ENCODE measurements at regions not wholly inside any gene's neighbourhood (a gene's known extent, or its start where the extent isn't known, plus 50 kb on each side); places are given as distances from the start of the nearest gene placed in this dataset.

DNA sequence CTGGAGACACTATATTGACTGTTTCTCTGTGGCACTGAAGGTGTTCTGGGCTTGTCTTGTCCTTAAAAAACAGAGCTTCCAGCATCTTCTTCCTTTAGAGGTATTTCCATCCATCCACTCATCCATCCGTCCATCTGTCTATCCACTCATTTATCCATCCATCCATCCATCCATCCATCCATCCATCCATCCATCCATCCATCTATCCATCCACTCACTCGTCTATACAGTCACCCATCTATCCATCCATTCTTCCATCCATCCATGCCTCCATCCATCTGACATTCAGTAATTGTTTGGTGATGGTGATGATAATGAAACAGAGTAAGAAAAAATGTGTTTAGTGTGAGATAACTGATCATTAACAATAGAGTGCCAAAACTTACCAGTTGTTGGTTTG, 334.8 kb downstream of the NSG2 start:
- DNase-seq, result no peak

GRCh38 chr5:174381241-174381640, 335.7 kb downstream of the NSG2 start:
- no peak for DNase-seq

DNA sequence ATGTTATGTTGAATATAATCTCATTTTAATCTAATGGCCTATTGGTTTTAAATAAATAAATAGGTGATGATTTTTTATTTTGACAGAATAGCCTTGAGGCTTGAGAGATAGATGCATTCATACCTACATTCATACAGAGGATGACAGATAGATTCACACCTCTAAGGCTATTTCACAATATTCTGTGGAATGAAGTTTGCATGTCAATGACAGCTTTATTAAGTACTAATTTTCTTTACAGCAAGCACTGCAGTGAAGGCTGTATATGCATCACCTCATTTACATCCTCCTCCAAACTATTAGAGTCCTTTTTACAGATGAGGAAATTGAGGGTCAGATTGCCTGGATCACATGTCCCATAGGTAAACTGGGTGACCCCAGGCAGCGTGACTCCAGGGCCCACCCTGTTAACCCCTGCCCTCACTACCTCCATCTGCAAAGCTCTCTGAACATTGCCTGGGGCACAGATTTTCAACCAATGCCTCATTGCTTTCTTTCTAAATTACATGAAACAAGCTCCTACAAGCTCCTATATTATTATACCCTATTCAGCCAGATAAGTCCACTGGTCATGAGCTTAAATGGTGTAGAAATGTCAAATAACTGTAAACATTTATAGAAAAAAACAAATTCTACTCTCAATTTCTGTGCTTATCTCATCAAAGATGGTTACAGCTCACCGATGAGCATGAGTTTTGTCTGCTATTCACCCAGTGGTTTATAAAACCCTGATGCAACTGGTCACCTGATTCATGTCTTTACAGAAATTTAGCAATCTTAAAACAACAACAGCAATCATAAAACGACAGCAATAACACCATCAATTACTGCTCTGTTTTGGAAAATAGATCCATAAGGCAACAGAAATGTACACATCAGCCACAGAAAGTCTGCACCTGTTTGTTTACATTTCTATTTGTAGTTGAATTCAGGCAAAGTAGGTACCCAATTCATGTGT, 338.0 kb downstream of the NSG2 start:
- no peak for DNase-seq

DNA sequence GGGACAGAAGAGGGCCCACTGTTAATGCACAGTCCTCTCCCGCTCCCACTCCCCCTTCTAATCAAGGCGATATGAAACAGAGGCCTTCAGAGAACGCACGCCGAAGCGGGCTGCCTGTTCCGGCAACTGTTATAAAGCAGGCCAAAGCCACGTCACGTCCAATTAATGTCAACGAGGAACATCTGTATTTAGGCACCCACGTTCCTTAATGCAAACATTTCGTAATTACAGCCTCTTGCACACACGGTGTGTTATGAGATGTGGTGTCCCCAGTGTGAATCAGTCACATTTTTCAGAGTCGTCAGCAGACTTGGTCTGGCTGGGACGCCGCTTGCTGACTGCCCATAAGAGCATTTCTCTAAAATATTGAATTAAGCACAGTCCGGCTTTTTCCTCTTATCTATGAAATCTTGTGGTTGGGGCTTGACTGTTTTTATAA, 339.0 kb downstream of the NSG2 start:
- DNase-seq, result no peak

DNA sequence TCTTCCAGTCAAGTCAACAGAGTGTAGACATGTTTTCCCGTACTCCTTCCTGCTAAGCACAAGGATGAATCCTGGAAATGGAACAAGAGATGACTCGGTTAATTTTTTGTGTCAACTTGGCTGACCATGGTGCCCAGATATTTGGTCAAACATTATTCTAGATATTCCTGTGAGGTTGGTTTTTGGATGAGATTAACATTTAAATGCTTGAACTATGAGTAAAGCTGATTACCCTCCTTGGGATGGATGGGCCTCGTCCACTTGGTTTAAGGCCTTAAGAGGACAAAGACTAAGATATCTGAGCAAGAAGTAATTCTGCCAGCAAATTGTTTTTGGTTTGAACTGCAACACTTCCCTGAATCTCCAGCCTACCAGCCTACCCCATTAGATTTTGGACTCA, 338.1 kb upstream of the MSX2 start:
- no peak for DNase-seq

DNA sequence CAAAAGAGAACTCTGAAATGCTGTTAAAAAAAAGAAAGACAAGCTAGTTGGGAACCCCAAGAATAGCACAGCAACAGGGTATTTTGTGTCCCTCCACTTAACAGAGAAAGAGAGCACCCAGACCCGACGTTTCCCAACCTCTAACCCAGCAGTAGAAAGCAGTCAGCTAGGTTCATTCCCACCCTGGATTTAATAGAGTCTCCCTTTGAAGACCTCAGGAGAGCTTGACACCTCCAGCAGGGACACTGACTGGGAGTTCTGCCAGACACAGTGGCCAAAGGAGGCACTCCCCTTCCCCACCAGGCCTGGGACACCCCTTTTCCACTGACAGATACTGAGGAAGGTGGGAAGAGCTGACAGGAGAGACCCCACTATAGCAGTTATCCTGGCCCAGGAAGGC, 337.5 kb upstream of the MSX2 start:
- no peak for DNase-seq

DNA sequence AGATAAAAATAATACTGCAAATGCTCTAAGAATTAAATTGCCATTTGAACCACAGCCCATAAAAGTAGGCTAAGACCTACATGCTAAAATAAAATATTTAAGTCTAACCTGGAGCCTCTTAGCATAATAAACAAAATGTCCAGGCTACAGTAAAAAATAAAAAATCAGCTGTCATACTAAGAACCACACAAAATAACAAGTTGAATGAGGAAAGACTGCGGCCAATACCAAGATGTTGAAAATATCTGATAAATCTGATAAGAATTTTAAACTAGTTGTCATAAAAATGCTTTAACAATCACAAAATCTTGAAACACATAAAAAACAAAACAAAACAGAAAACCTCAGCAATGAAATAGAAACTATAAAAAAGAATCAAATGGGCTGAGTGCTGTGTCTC, 336.9 kb upstream of the MSX2 start:
- no peak for DNase-seq

GRCh38 chr5:174392892-174393291, 331.5 kb upstream of the MSX2 start:
- DNase-seq, result no peak

GRCh38 chr5:174396541-174396940, 327.8 kb upstream of the MSX2 start:
- DNase-seq, result no peak

DNA sequence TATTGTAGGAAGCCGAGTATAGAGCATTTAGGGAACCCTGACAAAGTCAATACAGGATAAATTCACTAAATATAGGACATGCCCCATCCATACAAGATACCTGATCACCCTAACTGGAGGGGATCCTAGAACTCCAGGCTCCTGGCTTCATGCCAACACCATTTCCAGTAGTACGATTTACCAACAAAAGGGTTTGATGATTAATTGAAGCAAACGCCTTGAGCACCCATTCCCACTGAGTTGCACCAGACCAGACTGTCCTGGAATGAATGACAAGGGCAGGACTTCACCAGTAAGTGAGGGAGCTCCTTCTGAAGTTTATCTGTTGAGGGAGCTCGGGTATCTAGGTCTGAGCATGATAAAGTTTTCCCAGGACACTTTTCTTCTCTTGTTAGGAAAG, 327.2 kb upstream of the MSX2 start:
- DNase-seq, result no peak

- DNase-seq, result no peak
These were observed 326.2 kb upstream of the MSX2 start for GRCh38 chr5:174398171-174398570.

- DNase-seq, result no peak
These were observed 325.0 kb upstream of the MSX2 start for GRCh38 chr5:174399411-174399810.

- no peak for DNase-seq
These were observed 323.9 kb upstream of the MSX2 start for GRCh38 chr5:174400461-174400860.

DNA sequence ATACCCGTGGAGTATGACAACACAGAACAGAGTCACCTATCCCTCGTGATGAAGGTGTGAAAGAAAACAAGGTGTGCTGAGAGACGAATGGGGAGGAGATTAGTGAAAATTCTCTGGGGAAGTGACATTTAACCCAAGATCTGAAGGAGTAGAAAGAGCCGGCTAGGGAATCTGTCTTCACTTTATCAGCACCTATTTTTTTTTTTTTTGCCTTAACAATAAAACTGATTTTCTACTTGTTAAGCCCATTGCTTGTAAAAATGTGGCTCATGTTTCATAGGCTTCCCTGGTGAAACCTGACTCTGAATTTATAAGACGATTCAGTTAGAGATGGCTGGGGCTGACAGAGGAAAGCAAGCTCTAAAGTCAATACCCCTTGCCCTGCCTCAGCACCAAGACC, 322.6 kb upstream of the MSX2 start:
- DNase-seq, result no peak

DNA sequence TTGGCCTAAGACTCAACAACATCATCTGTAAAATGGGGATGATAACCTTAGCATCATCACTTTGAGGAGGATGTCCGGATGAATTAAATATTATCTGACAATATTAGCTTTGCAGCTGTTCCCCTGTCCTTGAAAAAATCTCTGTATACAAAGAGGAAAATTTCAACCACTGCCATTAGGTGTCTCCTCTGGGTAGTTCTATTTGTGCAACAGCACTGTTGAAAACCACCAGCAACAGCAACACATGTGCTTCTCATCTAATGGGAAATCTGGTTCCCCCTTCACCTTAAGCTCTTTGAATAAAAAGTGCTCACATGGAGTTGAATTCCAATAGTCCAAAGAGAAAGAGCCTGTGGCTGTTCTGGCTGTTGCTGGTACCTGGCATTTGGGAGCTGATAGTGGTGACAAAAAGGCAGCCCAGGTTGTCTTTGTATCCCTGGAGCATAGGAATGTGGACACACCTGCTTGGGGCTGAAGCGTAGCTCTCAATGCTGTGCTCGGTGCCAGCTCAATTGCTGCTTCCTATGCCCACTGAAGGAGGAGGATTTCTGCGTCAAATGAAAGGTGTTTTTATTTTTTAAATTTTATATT, 322.1 kb upstream of the MSX2 start:
- DNase-seq, result no peak

DNA sequence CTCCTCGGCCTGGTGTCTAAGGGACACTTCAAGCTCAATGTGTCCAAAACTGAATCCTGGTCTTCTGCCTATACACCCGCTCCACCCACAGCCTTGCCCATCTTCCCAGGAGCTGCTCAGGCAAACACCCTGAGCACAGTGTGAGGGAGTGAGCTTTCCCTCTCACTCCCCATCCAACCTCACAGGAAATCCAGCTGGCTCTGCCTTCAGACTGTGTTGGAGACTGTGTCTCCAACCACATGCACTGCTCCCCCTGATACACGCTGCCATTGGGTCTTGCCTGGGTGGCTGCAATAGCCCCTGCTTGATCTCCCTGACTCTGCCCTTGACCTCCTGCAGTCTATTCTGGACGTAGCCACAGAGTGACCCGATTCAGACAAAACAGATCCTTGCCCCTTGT, 319.5 kb upstream of the MSX2 start:
- DNase-seq, result no peak

DNA sequence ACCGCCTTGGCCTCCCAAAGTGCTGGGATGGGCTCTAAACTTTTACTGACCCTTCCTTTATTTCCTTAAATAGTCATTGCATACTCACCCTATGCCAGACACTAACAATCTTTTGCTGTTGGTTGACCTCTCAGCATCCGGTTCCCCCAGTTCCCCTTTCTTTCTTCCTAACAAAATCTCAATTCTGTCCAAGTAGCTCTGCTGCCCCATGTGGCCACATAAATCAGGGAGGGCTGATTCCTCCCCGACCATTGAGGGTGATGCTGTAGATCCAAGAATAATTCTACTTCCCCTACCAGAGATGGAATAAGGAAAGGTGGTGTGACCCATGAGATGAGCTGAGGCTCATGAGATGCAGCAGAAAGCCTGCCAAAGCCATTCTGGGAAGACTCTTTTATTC, 315.3 kb upstream of the MSX2 start:
- no peak for DNase-seq

DNA sequence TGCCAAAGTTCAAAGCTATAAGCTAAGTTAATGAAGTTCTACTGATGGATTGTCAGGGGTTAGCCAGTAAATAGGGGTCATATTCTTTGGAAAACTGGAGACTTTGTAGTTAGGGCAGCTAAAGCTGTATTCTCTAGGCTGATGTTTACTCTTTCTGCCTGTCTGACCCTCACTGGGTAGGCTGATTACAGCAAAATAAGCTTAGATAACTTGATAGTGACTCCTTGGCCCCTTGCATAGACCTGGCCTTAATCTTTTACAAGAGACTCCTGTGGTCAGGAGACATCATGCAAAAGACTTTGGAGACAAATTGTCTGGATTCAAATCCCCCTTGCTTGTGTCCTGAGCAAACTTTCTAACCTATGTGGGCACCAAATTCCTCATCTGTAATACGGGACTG, 314.4 kb upstream of the MSX2 start:
- no peak for DNase-seq

- DNase-seq, result no peak
These were observed 313.5 kb upstream of the MSX2 start for GRCh38 chr5:174410716-174411478.

- no peak for DNase-seq
These were observed 312.9 kb upstream of the MSX2 start for GRCh38 chr5:174411479-174411819.

DNA sequence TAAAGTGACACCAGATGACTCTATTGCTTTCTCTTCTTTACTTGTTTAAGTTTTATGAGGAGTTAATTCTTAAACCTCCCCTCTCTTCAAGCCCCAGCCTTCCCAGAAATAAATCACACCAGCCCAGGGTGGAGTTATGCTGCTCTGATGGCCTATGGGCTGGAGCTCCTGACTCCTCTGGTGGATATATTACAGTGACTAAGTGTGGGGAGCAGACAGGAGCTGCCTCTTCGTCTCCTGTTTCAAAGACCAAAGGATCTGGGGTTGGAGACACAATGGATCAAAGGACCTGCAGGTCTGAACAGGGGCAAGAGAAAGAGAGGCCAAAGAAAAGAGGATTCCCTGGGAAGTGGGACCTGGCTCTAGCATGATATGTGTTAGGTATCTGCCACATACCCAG, 312.0 kb upstream of the MSX2 start:
- DNase-seq, result no peak

GRCh38 chr5:174412941-174413340, 311.4 kb upstream of the MSX2 start:
- DNase-seq, result no peak

- DNase-seq, result no peak
These were observed 310.6 kb upstream of the MSX2 start for GRCh38 chr5:174413567-174414314.
